NOMO-1 (cell line): ENCODE measurements at regions not wholly inside any gene's neighbourhood (a gene's known extent, or its start where the extent isn't known, plus 50 kb on each side); places are given as distances from the start of the nearest gene placed in this dataset.
"Not testable (repeated sequence)": the region's sequence is repeated elsewhere in the genome, so short reads cannot be mapped to it uniquely, and the experiment has no call there.

Experiments used
- DNase-seq, 2 experiments: peaks; one replicate each; lab custom pipeline; 2025; ENCODE audit not compliant: unreplicated experiment in 2 of 2; lab: John Stamatoyannopoulos, UW

- no peak for DNase-seq
These were observed 118.1 kb downstream of the CCDC34 start for GRCh38 chr11:27244900-27245299.

DNA sequence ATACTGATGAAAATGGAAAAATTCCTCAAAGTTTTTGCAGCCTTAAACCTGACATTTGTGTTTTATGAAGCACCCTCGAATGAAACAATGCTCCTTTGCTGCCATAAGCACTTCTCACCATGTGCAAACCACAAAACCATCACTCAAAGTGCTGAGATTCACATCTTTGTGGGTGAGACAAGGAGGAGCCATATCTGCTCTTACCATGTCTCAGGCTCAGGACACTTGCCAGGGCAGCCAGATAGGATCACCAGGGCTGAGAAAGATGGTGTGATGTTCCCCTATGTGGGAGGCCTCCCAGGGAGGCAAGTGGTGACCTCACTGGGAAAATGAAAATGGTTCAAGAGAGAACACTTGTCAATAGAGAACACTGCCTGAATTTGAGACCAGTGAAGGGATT is 120.4 kb downstream of the CCDC34 start:
- no peak for DNase-seq

- DNase-seq: no peak
These were observed 121.5 kb downstream of the CCDC34 start for GRCh38 chr11:27241311-27242122.

DNA sequence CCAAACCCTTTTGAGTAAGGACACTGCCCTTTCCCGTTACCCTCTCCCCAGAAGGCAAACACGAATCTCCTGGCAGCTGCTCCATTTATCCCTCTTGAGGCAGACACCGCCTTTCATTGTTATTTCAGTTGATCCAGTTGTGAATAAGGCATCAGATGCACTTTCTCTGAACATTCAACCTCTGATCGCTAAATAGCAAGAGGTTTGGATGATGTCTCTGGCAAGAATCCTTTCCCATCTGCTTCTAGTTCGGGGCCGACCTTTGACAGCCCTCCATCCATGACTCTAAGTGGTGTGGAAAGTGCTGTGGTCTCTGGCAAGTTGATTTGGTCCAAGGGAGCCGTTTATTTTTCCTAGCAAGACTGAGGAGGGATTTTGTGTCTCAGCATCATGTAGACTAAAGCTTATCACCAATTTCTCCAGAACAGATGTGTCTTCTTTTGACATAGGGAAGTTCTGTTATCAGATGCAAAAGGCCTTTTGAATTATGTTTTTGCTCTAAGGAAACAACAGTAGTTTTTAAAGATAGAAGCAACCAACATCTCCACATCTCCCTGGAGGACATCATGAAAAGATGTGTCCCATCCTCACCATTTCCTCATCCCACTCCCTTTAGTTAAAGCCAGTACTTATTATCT is 123.6 kb downstream of the CCDC34 start:
- no peak for DNase-seq

GRCh38 chr11:27238811-27239210 is 124.2 kb downstream of the CCDC34 start:
- DNase-seq: no peak

DNA sequence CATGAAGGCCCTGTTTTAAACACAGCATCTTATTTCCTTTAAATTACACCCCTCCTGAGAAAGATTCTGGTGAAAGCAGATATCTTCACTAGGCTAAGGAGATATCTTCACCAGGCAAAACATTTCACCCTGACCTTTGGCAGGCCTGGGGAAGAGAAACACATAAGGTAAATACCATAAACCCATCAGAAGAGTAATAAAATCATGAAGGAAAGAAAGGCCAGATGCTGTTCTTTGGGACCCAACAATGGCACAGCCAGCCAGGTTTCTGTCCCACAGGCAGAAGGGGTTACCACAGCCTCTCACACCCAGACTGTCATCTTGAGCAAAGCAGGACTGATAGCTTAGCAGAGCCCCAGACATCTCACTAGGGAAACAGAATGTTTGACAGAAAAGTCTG is 125.4 kb downstream of the CCDC34 start:
- DNase-seq: no peak

DNA sequence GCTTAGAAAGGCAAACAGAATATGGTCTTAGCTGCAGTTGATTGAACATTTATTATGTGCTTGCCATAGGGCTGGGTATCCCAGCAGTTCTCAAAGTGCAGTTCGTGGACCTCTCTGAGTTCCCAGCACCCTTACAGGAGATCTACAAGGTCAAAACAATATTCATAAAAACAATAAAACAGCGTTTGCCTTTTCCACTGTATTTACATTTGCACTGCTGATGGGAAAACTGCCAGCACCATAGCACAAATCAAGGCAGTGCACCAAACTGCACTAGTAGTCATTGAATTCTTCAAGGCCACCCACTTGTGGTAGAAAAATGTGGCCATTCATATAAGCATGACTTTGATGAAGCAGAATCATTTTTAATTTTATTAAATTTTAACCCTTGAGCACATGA is 128.1 kb downstream of the CCDC34 start:
- no peak for DNase-seq

GRCh38 chr11:27234043-27234668 is 128.9 kb downstream of the CCDC34 start:
- DNase-seq: peak; percentile 88 to 95

GRCh38 chr11:27233654-27234042 is 129.4 kb downstream of the CCDC34 start:
- no peak for DNase-seq

DNA sequence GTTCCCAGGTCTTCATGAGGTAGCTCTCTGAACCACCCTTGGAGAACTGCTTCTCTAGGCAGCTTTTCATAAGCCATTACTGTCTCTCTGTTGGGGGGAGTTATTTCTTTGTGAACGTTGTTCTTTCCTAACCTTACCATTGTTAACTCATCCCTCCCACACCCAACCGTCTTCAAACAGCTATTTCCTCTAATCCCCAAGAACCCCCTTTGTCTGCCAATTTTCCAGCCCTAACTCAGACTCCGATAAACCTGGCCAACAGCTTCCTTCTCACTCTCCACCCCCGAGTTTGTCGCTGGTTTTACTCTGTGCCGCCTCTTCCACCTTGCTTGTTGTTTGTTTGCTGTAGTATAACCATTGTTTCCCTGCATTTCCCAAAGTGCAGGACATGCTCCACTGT is 131.5 kb downstream of the CCDC34 start:
- no peak for DNase-seq

GRCh38 chr11:27230192-27230572 is 132.8 kb downstream of the CCDC34 start:
- DNase-seq: no peak

DNA sequence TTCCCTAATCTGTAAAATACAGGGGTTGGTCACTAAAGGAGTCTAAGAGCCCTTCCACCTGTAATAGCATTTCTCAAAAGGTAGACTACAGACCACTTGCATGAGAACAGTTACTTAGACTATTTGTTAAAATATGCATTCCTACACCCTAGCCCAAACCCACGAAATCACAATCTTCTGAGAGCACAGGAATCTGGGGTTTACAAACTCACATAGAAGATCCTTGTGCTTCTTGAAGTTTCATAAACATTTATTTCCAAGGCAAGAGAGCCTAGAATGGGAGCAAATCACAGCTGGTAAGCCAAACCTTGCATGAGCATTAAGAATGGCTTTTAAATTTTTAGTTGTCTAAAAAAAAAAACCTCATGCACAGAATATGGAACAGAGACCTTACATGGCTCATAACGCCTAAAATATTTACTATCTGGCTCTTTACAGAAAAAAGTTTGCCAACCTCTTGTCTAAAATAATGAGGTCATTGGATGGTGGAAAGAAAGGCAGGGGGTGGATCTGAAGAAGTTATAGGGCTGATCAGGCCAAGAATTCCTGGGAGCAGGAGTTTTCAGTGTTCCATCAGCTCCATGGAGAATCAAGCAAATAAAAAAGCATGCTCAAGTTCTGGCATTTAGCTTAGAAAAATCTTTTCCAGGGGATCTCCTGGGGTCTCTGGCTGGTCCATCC is 133.4 kb downstream of the CCDC34 start:
- no peak for DNase-seq

DNA sequence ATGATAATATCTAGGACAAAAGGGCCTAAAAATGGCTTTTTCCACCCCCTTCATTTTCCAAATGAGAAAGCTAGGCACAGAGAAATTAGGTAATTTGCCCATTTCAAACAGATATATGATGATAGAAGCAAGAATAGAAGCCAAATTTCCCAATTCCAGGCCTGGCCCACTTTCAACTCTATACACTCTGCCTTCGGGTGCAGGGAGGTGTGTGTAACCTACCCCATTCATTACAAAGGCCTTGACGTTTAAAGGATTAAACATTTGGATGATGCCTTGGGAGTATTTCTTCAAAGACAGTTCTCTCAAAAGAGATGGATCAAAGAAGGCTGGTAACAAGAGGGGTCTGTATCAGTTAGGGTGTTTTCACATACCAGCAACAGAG is 134.1 kb downstream of the CCDC34 start:
- DNase-seq: no peak

DNA sequence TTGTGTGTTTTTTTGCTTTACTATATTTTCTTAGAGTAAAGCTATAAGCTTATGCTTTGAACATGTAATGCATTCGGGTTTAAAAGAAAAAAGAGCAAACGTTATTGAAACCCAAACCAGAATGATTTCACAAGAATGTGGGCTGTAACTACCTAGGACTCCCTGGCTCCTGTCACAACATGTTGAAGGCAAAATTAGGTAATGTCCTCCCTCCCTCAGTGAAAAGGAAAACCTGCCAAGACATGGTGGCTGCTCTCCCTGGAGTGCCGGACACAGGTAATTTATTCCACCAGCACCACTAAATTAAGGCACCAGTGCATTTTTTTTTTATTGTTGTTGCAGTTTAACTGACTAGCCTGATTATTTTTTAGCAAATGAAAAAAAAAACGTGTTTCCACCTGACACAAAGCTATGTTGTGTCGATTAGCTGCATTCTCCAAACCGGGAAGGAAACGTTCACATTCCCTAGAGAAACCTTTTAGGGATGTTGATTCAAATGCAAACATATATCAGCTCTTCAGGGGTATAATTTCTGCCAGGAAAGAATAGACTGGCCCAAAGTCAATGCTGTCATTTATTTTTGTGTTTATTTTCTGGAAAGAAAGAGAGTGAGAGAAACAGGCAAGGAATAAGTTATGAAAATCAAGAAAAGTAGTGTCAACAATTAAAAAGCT is 134.6 kb downstream of the CCDC34 start:
- no peak for DNase-seq

DNA sequence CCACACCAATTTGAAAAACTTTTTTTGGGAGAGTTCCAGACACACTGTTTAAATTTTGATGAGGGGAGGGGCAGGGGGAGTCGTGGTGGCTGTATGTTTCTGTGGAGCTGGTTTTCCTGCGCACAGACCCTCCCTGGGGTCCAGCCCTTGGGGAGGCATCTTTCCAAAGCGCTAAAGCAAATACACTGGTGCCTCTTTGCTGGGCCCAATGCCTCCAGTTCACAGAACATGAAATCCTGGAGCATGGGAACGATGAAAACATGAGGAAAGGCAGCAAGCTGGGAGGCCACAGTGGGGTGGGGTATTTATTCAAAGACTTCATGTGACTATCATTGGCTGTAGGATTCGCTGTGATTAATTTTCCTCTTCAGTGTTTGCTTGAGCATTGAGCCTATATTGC is 135.3 kb downstream of the CCDC34 start:
- no peak for DNase-seq

GRCh38 chr11:27219487-27220039 is 143.5 kb downstream of the CCDC34 start:
- not testable (repeated sequence) for DNase-seq

GRCh38 chr11:27218421-27219038 is 144.5 kb downstream of the CCDC34 start:
- no peak for DNase-seq

GRCh38 chr11:27217948-27218420 is 145.0 kb downstream of the CCDC34 start:
- DNase-seq: no peak

DNA sequence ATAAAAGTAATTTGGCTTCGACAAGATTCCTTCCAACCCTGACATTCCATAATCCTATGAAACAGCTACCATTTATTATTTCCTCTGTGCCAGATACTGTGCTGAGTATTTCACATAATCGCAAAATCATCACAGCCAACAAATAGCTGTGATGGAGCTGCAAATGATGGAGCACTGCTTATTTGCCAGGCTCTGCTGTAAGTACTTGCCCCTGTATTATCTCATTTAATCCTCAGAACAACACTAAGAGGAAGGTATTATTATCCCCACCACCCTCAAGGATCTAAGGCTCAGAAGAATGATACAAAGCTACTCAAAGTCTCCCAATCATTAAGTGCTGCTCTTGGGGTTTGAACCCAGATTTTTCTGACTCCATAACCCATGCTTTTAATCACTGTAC is 145.5 kb downstream of the CCDC34 start:
- DNase-seq: no peak
